Loucy (cell line): ENCODE measurements at regions not wholly inside any gene's neighbourhood (a gene's known extent, or its start where the extent isn't known, plus 50 kb on each side); places are given as distances from the start of the nearest gene placed in this dataset.

ENCODE experiments used
- EZH2phosphoT487 ChIP-seq: fragments of 200-600 bp; IDR thresholded peaks from 2 replicates; pipeline ENCODE4 v1.6.1; 2018; ENCODE audit warnings: antibody characterized with exemption, mild to moderate bottlenecking, moderate library complexity, borderline replicate concordance
- TF ChIP-seq, protein P1 (sequence below): fragments of 200-600 bp; sonication (generic); conservative IDR thresholded peaks from 2 replicates; pipeline ENCODE4 v1.5.1; 2014; ENCODE audit warnings: mild to moderate bottlenecking, antibody characterized with exemption, low read length

DNA sequence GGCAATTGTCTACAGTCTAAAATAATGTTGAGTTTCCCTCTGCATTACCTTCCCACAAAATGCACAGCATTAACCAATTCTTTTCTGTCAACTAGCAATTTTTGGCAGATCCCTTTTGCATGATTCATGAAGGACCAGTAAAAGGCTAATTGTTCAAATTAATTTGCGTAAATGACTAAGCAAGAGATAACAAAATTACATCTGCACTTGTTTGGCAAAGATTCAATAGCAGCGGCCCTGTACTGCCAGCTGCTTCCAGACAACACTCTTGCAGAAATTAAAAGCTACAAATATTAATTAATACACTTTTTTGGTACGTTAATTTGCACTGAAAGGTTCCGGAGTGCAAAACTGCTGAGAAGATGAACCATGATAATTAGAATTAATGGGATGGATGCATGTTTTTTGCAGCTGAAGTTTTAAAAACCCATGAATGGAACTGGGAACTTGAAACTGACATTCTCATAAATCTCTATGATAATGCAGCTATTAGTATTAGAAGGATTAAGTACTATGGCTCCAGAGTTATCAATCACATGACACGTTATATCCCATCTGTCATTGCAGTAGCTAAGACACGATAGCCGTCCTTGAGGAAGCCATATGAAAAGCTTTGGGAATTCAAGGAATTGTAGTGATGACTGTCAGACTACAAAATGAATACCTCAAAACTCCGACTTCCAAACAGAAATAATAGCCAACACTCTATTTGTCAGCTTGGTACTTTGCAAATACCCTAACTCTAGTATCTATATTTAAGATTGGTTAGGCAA, 1268.3 kb upstream of the ACVR2A start:
- TF ChIP-seq, protein P1, sequence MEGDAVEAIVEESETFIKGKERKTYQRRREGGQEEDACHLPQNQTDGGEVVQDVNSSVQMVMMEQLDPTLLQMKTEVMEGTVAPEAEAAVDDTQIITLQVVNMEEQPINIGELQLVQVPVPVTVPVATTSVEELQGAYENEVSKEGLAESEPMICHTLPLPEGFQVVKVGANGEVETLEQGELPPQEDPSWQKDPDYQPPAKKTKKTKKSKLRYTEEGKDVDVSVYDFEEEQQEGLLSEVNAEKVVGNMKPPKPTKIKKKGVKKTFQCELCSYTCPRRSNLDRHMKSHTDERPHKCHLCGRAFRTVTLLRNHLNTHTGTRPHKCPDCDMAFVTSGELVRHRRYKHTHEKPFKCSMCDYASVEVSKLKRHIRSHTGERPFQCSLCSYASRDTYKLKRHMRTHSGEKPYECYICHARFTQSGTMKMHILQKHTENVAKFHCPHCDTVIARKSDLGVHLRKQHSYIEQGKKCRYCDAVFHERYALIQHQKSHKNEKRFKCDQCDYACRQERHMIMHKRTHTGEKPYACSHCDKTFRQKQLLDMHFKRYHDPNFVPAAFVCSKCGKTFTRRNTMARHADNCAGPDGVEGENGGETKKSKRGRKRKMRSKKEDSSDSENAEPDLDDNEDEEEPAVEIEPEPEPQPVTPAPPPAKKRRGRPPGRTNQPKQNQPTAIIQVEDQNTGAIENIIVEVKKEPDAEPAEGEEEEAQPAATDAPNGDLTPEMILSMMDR, result no peak
- TF ChIP-seq EZH2phosphoT487, result no peak
